SK-N-SH (cell line): ENCODE measurements at regions not wholly inside any gene's neighbourhood (a gene's known extent, or its start where the extent isn't known, plus 50 kb on each side); places are given as distances from the start of the nearest gene placed in this dataset.

ENCODE experiments used
- EP300 ChIP-seq, 2 experiments: IDR thresholded peaks; 2 replicates each; pipeline versions ENCODE4 v1.4.0 to v1.6.1; 2012; ENCODE audit warnings: borderline replicate concordance in 1 of 2, low read depth in 1 of 2, low read length in 1 of 2
- POLR2AphosphoS5 ChIP-seq: IDR thresholded peaks from 2 replicates; pipeline ENCODE4 v1.6.1; 2012; ENCODE audit warnings: low read depth, low read length
- RAD21 ChIP-seq: IDR thresholded peaks from 2 replicates; pipeline ENCODE4 v1.6.1; 2012; ENCODE audit warnings: mild to moderate bottlenecking, low read length
- TAF1 ChIP-seq: IDR thresholded peaks from 2 replicates; pipeline ENCODE4 v1.6.1; 2012; ENCODE audit warnings: low read depth, mild to moderate bottlenecking, low read length, moderate library complexity, borderline replicate concordance
- TEAD4 ChIP-seq: IDR thresholded peaks from 2 replicates; pipeline ENCODE4 v1.4.0; 2012; ENCODE audit warnings: mild to moderate bottlenecking, borderline replicate concordance; ENCODE audit not compliant: insufficient read depth
- TF ChIP-seq, protein P1 (sequence below): IDR thresholded peaks from 2 replicates; pipeline ENCODE4 v1.4.0; 2012; ENCODE audit warnings: low read depth, borderline replicate concordance
- TF ChIP-seq, protein P2 (sequence below): IDR thresholded peaks from 2 replicates; pipeline ENCODE4 v1.6.1; 2012; ENCODE audit warnings: mild to moderate bottlenecking, low read depth, low read length, moderate library complexity
- TF ChIP-seq, protein P3 (sequence below): fragments of 200-600 bp; sonication (generic); IDR thresholded peaks from 2 replicates; pipeline ENCODE4 v1.6.1; 2017; ENCODE audit warnings: antibody characterized with exemption, mild to moderate bottlenecking, moderate library complexity
- TF ChIP-seq, protein P4 (sequence below): IDR thresholded peaks from 2 replicates; pipeline ENCODE4 v1.4.0; 2012; ENCODE audit warnings: low read depth

DNA sequence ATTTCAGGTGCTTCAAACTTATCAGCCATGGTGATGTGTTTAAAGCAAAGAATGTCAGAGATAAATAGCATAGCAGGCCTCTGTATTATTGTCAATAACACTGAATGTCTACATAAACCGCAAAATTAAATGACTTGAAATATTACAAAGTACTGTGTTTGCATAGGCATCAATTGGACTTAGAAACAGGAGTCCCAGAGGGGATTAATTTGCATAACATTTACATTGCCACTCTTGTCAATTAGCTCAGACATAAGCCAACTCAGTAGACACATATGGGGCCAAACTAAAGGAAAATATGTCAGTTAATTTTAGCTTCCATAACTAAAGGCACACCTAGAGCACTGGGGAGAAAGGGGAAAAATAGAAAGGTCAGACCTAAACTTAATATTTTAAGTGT is 814.5 kb upstream of the NEGR1 start:
- TF ChIP-seq, protein P1, sequence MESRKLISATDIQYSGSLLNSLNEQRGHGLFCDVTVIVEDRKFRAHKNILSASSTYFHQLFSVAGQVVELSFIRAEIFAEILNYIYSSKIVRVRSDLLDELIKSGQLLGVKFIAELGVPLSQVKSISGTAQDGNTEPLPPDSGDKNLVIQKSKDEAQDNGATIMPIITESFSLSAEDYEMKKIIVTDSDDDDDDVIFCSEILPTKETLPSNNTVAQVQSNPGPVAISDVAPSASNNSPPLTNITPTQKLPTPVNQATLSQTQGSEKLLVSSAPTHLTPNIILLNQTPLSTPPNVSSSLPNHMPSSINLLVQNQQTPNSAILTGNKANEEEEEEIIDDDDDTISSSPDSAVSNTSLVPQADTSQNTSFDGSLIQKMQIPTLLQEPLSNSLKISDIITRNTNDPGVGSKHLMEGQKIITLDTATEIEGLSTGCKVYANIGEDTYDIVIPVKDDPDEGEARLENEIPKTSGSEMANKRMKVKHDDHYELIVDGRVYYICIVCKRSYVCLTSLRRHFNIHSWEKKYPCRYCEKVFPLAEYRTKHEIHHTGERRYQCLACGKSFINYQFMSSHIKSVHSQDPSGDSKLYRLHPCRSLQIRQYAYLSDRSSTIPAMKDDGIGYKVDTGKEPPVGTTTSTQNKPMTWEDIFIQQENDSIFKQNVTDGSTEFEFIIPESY = no peak
- TF ChIP-seq, protein P2, sequence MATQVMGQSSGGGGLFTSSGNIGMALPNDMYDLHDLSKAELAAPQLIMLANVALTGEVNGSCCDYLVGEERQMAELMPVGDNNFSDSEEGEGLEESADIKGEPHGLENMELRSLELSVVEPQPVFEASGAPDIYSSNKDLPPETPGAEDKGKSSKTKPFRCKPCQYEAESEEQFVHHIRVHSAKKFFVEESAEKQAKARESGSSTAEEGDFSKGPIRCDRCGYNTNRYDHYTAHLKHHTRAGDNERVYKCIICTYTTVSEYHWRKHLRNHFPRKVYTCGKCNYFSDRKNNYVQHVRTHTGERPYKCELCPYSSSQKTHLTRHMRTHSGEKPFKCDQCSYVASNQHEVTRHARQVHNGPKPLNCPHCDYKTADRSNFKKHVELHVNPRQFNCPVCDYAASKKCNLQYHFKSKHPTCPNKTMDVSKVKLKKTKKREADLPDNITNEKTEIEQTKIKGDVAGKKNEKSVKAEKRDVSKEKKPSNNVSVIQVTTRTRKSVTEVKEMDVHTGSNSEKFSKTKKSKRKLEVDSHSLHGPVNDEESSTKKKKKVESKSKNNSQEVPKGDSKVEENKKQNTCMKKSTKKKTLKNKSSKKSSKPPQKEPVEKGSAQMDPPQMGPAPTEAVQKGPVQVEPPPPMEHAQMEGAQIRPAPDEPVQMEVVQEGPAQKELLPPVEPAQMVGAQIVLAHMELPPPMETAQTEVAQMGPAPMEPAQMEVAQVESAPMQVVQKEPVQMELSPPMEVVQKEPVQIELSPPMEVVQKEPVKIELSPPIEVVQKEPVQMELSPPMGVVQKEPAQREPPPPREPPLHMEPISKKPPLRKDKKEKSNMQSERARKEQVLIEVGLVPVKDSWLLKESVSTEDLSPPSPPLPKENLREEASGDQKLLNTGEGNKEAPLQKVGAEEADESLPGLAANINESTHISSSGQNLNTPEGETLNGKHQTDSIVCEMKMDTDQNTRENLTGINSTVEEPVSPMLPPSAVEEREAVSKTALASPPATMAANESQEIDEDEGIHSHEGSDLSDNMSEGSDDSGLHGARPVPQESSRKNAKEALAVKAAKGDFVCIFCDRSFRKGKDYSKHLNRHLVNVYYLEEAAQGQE = no peak
- TF ChIP-seq POLR2AphosphoS5 (no peak), RAD21 (no peak), EP300 (IDR thresholded peaks at IDR 0.05; ENCODE audit: borderline replicate concordance in 1 of 2, low read depth in 1 of 2, low read length in 1 of 2) (no peak), TAF1 (no peak), TEAD4 (no peak)
- TF ChIP-seq, protein P3, sequence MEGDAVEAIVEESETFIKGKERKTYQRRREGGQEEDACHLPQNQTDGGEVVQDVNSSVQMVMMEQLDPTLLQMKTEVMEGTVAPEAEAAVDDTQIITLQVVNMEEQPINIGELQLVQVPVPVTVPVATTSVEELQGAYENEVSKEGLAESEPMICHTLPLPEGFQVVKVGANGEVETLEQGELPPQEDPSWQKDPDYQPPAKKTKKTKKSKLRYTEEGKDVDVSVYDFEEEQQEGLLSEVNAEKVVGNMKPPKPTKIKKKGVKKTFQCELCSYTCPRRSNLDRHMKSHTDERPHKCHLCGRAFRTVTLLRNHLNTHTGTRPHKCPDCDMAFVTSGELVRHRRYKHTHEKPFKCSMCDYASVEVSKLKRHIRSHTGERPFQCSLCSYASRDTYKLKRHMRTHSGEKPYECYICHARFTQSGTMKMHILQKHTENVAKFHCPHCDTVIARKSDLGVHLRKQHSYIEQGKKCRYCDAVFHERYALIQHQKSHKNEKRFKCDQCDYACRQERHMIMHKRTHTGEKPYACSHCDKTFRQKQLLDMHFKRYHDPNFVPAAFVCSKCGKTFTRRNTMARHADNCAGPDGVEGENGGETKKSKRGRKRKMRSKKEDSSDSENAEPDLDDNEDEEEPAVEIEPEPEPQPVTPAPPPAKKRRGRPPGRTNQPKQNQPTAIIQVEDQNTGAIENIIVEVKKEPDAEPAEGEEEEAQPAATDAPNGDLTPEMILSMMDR = no peak
- TF ChIP-seq, protein P4, sequence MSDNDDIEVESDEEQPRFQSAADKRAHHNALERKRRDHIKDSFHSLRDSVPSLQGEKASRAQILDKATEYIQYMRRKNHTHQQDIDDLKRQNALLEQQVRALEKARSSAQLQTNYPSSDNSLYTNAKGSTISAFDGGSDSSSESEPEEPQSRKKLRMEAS = no peak
